Cardiac muscle cell (in vitro differentiated cells and primary cell): ENCODE measurements at regions not wholly inside any gene's neighbourhood (a gene's known extent, or its start where the extent isn't known, plus 50 kb on each side); places are given as distances from the start of the nearest gene placed in this dataset.
"Not testable (repeated sequence)": the region's sequence is repeated elsewhere in the genome, so short reads cannot be mapped to it uniquely, and the experiment has no call there.

Source experiments
- DNase-seq, 2 donors: peaks; one replicate each; pipeline versions ENCODE4 v3.0.0 to v3.0.0-alpha.2; 2010 to 2017; ENCODE audit warnings: low read depth in 1 of 2, low spot score in 1 of 2
- H3K27ac ChIP-seq: fragments of 200-600 bp; sonication (generic); 2 replicates; pipeline ENCODE4 v1.5.1; 2016
- H3K27me3 ChIP-seq: fragments of 200-600 bp; sonication (generic); 2 replicates; pipeline ENCODE4 v1.6.0; 2016; ENCODE audit warnings: control low read depth
- H3K36me3 ChIP-seq: fragments of 200-600 bp; sonication (generic); 2 replicates; pipeline ENCODE4 v1.5.1; 2016; ENCODE audit warnings: control low read depth
- H3K4me1 ChIP-seq: fragments of 200-600 bp; sonication (generic); 2 replicates; pipeline ENCODE4 v1.8.1; 2017; ENCODE audit warnings: low read depth, mild to moderate bottlenecking, mixed run types
- H3K4me3 ChIP-seq: fragments of 200-600 bp; sonication (generic); 2 replicates; pipeline ENCODE4 v1.5.1; 2016; ENCODE audit warnings: mild to moderate bottlenecking
- H3K9me3 ChIP-seq: fragments of 200-600 bp; sonication (generic); 2 replicates; pipeline ENCODE4 v1.5.1; 2017; ENCODE audit warnings: low read depth, mild to moderate bottlenecking, control low read depth
- TF ChIP-seq, protein P1 (sequence below): IDR thresholded peaks from 2 replicates; pipeline ENCODE4 v1.5.1; 2012; ENCODE audit warnings: low read depth, mild to moderate bottlenecking, low read length

- H3K4me3 ChIP-seq: no peak overlapping the region
- H3K27ac ChIP-seq: no peak overlapping the region
- H3K4me1 ChIP-seq: no peaks in the 10 kb centered on the region
- DNase-seq: no peak
- no peaks in the 10 kb centered on the region for H3K9me3 ChIP-seq
- TF ChIP-seq, protein P1, sequence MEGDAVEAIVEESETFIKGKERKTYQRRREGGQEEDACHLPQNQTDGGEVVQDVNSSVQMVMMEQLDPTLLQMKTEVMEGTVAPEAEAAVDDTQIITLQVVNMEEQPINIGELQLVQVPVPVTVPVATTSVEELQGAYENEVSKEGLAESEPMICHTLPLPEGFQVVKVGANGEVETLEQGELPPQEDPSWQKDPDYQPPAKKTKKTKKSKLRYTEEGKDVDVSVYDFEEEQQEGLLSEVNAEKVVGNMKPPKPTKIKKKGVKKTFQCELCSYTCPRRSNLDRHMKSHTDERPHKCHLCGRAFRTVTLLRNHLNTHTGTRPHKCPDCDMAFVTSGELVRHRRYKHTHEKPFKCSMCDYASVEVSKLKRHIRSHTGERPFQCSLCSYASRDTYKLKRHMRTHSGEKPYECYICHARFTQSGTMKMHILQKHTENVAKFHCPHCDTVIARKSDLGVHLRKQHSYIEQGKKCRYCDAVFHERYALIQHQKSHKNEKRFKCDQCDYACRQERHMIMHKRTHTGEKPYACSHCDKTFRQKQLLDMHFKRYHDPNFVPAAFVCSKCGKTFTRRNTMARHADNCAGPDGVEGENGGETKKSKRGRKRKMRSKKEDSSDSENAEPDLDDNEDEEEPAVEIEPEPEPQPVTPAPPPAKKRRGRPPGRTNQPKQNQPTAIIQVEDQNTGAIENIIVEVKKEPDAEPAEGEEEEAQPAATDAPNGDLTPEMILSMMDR: no peak
- no peaks in the 10 kb centered on the region for H3K36me3 ChIP-seq
- no peaks in the 10 kb centered on the region for H3K27me3 ChIP-seq
These were observed 1269.9 kb downstream of the FOXD4L5 start for GRCh38 chr9:64015136-64015535.

DNA sequence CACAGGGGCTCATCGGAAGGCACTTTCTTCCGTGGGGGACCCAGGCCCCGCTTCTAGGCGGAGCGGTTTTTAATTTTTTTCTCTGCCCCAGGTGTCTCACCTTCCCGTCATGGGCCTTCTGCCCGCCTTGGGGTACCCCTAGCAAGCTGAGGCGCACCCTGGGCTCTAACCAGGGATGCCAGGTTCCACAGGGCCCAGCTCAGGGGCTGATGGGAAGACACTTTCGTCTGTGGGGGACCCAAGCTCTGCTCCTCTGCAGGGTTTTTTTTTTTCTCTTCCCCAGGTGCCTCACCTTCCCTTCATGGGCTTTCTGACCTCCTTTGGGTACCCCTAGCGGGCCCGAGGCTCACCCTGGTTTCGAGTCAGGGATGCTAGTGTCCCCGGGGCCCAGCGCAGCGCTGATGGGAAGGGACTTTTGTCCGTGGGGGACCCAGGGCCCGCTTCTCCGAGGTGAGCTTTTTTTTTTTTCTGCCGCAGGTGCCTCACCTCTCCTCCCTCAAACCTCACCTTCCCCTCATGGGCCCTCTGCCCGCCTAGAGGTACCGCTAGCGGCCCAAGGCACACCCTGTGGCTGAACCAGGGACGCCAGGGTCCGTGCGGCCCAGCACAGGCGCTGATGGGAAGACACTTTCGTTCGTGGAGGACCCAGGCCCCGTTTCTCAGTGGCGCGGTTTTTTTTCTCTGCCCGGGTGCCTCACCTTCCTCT, 1270.5 kb downstream of the FOXD4L5 start:
- H3K9me3 ChIP-seq, H3K4me3 ChIP-seq, H3K27ac ChIP-seq, DNase-seq, H3K4me1 ChIP-seq, H3K27me3 ChIP-seq, H3K36me3 ChIP-seq: not testable (repeated sequence)

DNA sequence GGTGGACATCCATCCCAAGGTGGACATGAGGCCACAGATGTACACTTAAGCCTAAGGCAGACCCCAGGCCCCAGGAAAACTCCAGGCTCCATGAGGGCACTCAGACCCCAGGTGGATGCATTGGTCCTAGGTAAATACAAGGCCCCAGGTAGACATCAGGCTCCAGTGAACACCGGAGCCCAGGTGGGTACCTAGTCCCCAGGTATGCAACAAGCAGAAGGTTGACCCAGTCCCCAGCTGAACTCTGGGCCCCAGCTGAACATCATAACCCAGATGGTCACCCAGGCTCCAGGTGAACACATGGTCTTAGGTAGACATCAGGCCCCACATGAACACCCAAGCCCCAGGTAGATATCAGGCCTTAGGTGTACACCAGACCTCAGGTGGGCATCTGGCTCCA, 1271.9 kb downstream of the FOXD4L5 start:
- not testable (repeated sequence) for DNase-seq, H3K9me3 ChIP-seq

GRCh38 chr9:64012014-64012413, 1273.0 kb downstream of the FOXD4L5 start:
- H3K27me3 ChIP-seq, H3K9me3 ChIP-seq, DNase-seq, H3K4me1 ChIP-seq, H3K36me3 ChIP-seq, H3K4me3 ChIP-seq, H3K27ac ChIP-seq: not testable (repeated sequence)

More for the DNA sequence above, 1271.9 kb downstream of the FOXD4L5 start:
- H3K27me3 ChIP-seq, H3K4me1 ChIP-seq, H3K36me3 ChIP-seq, H3K4me3 ChIP-seq, H3K27ac ChIP-seq: not testable (repeated sequence)

DNA sequence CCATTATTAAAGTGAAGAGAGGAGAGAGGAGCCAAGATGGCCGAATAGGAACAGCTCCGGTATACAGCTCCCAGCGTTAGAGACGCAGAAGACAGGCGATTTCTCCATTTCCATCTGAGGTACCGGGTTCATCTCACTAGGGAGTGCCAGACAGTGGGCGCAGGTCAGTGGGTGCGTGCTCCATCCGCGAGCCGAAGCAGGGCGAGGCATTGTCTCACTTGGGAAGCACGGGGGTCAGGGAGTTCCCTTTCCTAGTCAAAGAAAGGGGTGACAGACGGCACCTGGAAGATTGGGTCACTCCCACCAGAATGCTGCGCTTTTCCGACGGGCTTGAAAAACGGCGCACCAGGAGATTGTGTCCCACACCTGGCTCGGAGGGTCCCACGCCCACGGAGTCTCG, 1305.3 kb downstream of the FOXD4L5 start:
- not testable (repeated sequence) for H3K4me3 ChIP-seq, H3K27me3 ChIP-seq, H3K9me3 ChIP-seq, H3K4me1 ChIP-seq, DNase-seq, H3K27ac ChIP-seq, H3K36me3 ChIP-seq
